Stimulated activated CD8-positive, alpha-beta memory T cell treated with anti-CD3 and anti-CD28 coated beads, Interleukin-7, amount 100 ng/mL, for 48 hours (primary cell): ENCODE measurements at regions not wholly inside any gene's neighbourhood (a gene's known extent, or its start where the extent isn't known, plus 50 kb on each side); places are given as distances from the start of the nearest gene placed in this dataset.

Experiments used
- DNase-seq, 2 donors: peaks; one replicate each; pipeline ENCODE4 v3.0.0-alpha.2; 2020; ENCODE audit warnings: low read depth in 1 of 2; ENCODE audit errors: extremely low read depth in 1 of 2

DNA sequence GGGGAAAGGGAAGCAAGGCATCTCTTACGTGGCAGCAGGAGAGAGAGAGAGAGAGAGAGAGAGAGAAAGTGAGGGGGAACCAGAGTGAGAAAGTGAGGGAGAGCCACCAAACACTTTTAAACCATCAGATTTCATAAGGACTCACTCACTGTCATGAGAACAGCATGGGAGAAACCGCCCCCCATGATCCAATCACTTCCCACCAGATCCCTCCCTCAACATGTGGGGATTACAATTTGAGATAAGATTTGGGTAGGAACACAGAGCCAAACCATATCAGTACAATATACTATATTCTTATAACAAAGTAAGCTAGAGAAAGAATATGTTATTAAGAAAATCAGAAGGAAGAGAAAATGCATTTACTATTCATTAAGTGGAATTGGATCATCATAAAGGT is 53.7 kb upstream of the PLXNC1 start:
- DNase-seq = no peak

DNA sequence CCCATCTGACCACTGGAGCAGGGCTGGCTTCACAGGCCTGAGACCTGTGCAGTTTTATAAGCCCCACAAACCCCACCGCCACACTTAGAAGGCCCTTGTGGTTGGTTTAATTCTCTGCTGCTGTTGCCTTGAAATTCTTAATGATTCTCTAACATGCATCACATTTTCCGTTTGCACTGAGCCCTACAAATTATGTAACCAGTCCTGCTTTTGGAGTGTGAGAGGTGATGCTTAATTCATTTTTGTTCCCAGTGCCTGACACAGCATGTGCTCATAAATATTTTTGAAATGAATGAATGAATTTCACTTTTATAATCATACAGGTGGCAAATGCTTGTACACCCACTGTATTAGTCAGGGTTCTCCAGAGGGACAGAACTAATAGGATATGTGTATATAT is 52.8 kb upstream of the PLXNC1 start:
- no peak for DNase-seq

- no peak for DNase-seq
These were observed 49.9 kb upstream of the PLXNC1 start for GRCh38 chr12:94098466-94098865.
